Testis (tissue), 2 donors: ENCODE measurements at regions not wholly inside any gene's neighbourhood (a gene's known extent, or its start where the extent isn't known, plus 50 kb on each side); places are given as distances from the start of the nearest gene placed in this dataset.

ENCODE experiments used
- CTCF ChIP-seq, 3 experiments: fragments of 450-650 bp in 2 of 3; fragments of 200-600 bp in 1 of 3; sonication (generic) in 1 of 3; IDR thresholded peaks; one replicate each; pipeline ENCODE4 v1.5.1; 2016 to 2019; ENCODE audit warnings: antibody characterized with exemption in 3 of 3, mild to moderate bottlenecking in 2 of 3, moderate library complexity in 1 of 3
- POLR2A ChIP-seq: fragments of 450-650 bp; IDR thresholded peaks from one replicate; pipeline ENCODE4 v1.6.1; 2017; ENCODE audit warnings: antibody characterized with exemption, mild to moderate bottlenecking, moderate library complexity

- no peak for TF ChIP-seq POLR2A
- TF ChIP-seq CTCF (IDR thresholded peaks at IDR 0.05): no peak
Measured at GRCh38 chr5:104218200-104218599, 655.6 kb upstream of the NUDT12 start.
